ENCODE measurements at regions not wholly inside any gene's neighbourhood (a gene's known extent, or its start where the extent isn't known, plus 50 kb on each side); places are given as distances from the start of the nearest gene placed in this dataset.

DNA sequence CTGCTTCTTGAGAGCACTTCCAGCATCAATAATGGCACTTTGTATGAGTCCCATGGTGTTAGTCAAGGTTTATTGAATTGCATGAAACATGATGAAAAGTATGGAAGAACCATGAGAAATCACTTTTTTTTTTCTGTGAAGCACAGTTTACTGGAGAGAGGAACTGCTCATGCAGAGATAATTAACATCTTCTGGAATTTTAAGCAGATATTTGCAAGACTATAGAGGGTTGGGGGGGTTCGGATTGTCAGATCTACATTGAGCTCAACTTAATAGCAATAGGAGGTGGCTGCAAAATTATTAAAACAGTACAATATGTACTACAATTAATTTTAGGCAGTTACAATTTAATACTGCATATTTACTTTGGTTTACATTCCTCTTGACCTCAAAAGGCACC is 204.4 kb upstream of the CDH10 start:
- intact Hi-C loops (cut with DNase I; ENCODE audit: low total_unique reads), result no loop called here
- WGBS, 5 donors, result 56 to 89% (median 70%) methylated on average over 1 of the region's 1 CpG
- no peak for DNase-seq
- Histone ChIP-seq H3K36me3 (no peaks in the 10 kb centered on the region), H3K4me3 (no peak overlapping the region), H3K4me1 (no peaks in the 10 kb centered on the region), H3K27ac (no peak overlapping the region), H3K27me3 (no peaks in the 10 kb centered on the region), H3K9me3 (peaks cover 0 to 17% (median 12%) of the 10 kb centered on the region in 4 donors)
- TF ChIP-seq, protein P1, sequence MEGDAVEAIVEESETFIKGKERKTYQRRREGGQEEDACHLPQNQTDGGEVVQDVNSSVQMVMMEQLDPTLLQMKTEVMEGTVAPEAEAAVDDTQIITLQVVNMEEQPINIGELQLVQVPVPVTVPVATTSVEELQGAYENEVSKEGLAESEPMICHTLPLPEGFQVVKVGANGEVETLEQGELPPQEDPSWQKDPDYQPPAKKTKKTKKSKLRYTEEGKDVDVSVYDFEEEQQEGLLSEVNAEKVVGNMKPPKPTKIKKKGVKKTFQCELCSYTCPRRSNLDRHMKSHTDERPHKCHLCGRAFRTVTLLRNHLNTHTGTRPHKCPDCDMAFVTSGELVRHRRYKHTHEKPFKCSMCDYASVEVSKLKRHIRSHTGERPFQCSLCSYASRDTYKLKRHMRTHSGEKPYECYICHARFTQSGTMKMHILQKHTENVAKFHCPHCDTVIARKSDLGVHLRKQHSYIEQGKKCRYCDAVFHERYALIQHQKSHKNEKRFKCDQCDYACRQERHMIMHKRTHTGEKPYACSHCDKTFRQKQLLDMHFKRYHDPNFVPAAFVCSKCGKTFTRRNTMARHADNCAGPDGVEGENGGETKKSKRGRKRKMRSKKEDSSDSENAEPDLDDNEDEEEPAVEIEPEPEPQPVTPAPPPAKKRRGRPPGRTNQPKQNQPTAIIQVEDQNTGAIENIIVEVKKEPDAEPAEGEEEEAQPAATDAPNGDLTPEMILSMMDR (IDR thresholded peaks at IDR 0.05), result no peak
- TF ChIP-seq POLR2A (IDR thresholded peaks at IDR 0.05) (no peak), POLR2AphosphoS5 (IDR thresholded peaks at IDR 0.05) (no peak), EP300 (IDR thresholded peaks at IDR 0.05) (no peak)

- H3K9me3 ChIP-seq, result peaks cover 0 to 16% (median 0%) of the 10 kb centered on the region in 4 donors
- intact Hi-C loops (cut with DNase I; ENCODE audit: low total_unique reads), result no loop called here
- H3K4me1 ChIP-seq, result no peaks in the 10 kb centered on the region
- TF ChIP-seq, protein P1 (IDR thresholded peaks at IDR 0.05), result no peak
- TF ChIP-seq EP300 (IDR thresholded peaks at IDR 0.05) (no peak), POLR2AphosphoS5 (IDR thresholded peaks at IDR 0.05) (no peak), POLR2A (IDR thresholded peaks at IDR 0.05) (no peak)
- 70 to 75% (median 72%) methylated on average over 5 of the region's 5 CpGs for WGBS, 5 donors
- no peak overlapping the region for H3K27ac ChIP-seq
- H3K27me3 ChIP-seq, result no peaks in the 10 kb centered on the region
- H3K36me3 ChIP-seq, result no peaks in the 10 kb centered on the region
- no peak for DNase-seq
- H3K4me3 ChIP-seq, result no peak overlapping the region
Measured at GRCh38 chr5:24831989-24832388, 187.2 kb upstream of the CDH10 start.

DNA sequence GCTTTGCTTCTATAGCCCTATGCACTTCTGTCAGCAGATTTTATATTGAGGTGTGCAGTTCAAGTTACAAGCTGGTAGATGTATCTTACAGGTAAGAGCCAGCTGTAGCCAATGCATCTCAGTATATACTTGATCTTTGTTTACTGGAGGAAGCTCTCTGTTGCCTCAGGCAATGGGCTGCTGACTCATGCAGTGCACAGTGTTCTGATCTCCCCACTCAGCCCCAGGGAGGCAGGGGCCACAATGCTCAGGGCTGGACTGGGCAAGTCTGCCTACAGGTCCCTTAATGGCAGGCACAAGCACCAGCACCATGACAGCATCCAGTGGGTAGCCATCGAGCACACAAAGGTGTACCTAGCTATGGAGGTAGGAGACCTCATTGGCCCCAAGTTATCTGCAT is 178.8 kb upstream of the CDH10 start:
- no peak for DNase-seq
- no peak for TF ChIP-seq POLR2AphosphoS5 (IDR thresholded peaks at IDR 0.05)
- WGBS, 5 donors, result 75 to 100% (median 78%) methylated on average over 1 of the region's 1 CpG; no CpG with 5 or more reads in 1 of the 5 donors

GRCh38 chr5:24819841-24820240 is 175.1 kb upstream of the CDH10 start:
- WGBS, 5 donors, result 36 to 52% (median 46%) methylated on average over 2 of the region's 2 CpGs
- no peaks in the 10 kb centered on the region for H3K27me3 ChIP-seq
- TF ChIP-seq EP300 (IDR thresholded peaks at IDR 0.05), result no peak
- TF ChIP-seq POLR2A (IDR thresholded peaks at IDR 0.05), result no peak
- TF ChIP-seq POLR2AphosphoS5 (IDR thresholded peaks at IDR 0.05), result no peak
- TF ChIP-seq, protein P1 (IDR thresholded peaks at IDR 0.05), result no peak
- H3K4me3 ChIP-seq, result no peak overlapping the region
- intact Hi-C loops (cut with DNase I; ENCODE audit: low total_unique reads), result no loop called here
- no peak overlapping the region for H3K27ac ChIP-seq
- no peak for DNase-seq
- no peaks in the 10 kb centered on the region for H3K4me1 ChIP-seq
- peaks cover 0 to 25% (median 17%) of the 10 kb centered on the region in 4 donors for H3K9me3 ChIP-seq
- H3K36me3 ChIP-seq, result no peaks in the 10 kb centered on the region

More for the DNA sequence above, 178.8 kb upstream of the CDH10 start:
- Histone ChIP-seq H3K4me1 (no peaks in the 10 kb centered on the region), H3K27ac (no peak overlapping the region), H3K9me3 (peaks cover 0 to 25% (median 17%) of the 10 kb centered on the region in 4 donors), H3K4me3 (no peak overlapping the region), H3K36me3 (no peaks in the 10 kb centered on the region), H3K27me3 (no peaks in the 10 kb centered on the region)
- intact Hi-C loops (cut with DNase I; ENCODE audit: low total_unique reads), result no loop called here

DNA sequence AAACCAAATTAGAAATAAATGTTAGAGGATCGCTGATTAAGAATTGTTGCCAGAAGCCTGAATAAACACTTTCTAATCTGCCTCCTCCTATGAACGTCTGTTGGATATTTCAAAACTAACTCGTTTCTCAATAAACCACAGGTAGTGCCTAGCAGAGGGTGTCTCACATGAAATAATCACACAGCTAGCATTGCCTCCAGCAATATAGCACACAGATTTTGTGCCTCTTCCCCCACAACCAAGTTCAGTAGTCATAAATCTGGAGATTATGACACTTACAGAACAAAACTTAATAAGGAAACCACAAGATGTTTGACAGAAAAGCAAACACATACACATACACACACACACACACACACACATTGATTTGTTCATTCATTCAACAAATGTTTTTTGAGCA is 173.2 kb upstream of the CDH10 start:
- Histone ChIP-seq H3K27me3 (no peaks in the 10 kb centered on the region), H3K27ac (no peak overlapping the region), H3K36me3 (no peaks in the 10 kb centered on the region), H3K4me1 (no peaks in the 10 kb centered on the region), H3K4me3 (no peak overlapping the region), H3K9me3 (peaks cover 0 to 10% (median 1%) of the 10 kb centered on the region in 4 donors)
- DNase-seq, result no peak
- intact Hi-C loops (cut with DNase I; ENCODE audit: low total_unique reads), result no loop called here
- 52 to 61% (median 54%) methylated on average over 3 of the region's 3 CpGs for WGBS, 5 donors
- no peak for TF ChIP-seq POLR2AphosphoS5 (IDR thresholded peaks at IDR 0.05)
- TF ChIP-seq, protein P1 (IDR thresholded peaks at IDR 0.05), result no peak
- TF ChIP-seq POLR2A (IDR thresholded peaks at IDR 0.05), result no peak
- TF ChIP-seq EP300 (IDR thresholded peaks at IDR 0.05), result no peak
